ENCODE measurements at regions not wholly inside any gene's neighbourhood (a gene's known extent, or its start where the extent isn't known, plus 50 kb on each side); places are given as distances from the start of the nearest gene placed in this dataset.

DNA sequence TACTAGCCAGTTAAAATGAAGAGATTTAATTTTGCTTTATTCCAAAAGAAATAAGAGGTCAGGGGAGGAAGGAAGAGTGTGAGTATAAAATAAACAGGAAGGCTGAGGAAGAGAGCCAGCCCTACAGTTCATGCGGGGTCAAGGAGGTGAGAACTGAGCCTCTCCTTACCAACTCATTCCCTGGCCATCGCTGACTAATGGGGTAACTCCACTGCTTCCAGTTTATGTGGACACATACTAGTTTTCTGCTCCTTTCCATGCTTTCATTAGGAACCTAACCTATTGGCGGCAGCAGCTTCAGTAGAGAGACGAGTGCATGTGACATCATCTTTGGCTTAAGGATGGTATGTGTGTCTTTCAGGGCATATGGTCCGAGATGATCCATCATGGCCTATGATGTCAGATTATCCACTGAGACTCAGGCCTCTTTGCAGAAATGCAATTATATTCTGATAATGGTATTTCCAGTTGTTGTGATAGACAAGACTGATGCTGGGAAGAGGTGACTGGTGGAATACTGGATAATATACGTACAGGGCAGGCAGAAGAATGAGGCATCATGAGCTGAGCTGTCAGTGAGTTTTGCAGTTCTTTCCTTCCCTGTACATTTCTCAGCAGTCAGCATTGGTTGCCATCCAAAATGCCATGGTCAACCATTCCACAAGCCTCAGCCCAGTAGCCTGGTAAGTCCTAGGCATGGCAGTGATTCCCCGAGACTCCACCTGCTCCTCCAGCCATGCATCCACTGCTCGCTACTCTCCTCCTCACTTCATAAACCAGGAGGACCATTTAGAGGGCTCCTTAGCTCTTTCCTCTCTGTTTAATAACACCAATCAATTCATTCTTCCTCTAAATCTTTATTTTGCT is 184.6 kb upstream of the OSR1 start:
- TF ChIP-seq CTCF (conservative IDR thresholded peaks at IDR 0.05; ENCODE audit: low read depth, low read length) (no peak), EZH2 (IDR thresholded peaks at IDR 0.05; ENCODE audit: borderline replicate concordance, low read depth, low read length, poor library complexity, severe bottlenecking) (no peak)
